NCI-H2196 treated with DMSO at 0.1 percent for 48 hours (cell line): ENCODE measurements at regions not wholly inside any gene's neighbourhood (a gene's known extent, or its start where the extent isn't known, plus 50 kb on each side); places are given as distances from the start of the nearest gene placed in this dataset.

Experiments
- DNase-seq: peaks from one replicate; lab custom pipeline; 2025; ENCODE audit not compliant: unreplicated experiment; lab: John Stamatoyannopoulos, UW

GRCh38 chr6:167513778-167514177 lies 188.9 kb downstream of the TTLL2 start:
- DNase-seq, result no peak

DNA sequence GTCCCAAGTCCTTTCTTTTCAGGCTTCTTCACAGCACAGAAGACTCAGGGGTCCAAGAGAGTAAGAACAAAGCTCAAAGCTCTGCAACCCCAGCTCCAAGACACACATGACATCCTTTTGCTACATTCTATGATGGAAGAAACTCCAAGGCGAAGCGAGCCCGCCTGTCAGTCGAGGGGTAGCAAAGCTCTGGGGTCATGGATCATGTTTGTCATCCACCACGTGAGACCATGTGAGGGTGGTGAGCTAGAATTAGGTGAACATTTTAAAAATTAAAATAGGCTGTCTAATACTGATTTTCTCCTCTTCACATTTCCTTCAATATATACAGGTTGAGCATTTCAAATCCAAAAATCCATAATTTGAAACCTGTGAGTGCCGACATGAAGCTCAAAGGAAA lies 189.6 kb downstream of the TTLL2 start:
- DNase-seq, result no peak

DNA sequence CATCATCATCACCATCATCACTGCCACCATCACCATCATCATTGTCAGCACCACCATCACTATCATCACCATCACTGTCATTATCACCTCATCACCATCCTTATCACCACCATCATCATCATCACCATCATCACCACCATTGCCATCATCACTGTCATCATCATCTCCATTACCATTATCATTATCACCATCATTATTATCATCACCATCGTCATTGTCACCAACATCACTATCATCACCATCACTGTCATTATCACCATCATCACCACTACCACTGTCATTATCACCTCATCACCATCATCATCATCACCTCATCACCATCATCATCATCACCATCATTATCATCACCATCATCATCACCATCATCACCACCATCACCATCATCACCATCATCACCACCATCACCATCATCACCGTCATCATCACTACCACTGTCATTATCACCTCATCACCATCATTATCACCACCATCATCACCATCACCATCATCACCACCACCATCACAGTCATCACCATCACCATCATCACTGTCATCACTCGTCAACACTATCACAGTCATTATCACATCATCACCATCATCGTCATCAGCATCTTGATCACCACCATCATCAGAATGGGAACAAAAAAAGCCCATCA lies 191.1 kb downstream of the TTLL2 start:
- no peak for DNase-seq

DNA sequence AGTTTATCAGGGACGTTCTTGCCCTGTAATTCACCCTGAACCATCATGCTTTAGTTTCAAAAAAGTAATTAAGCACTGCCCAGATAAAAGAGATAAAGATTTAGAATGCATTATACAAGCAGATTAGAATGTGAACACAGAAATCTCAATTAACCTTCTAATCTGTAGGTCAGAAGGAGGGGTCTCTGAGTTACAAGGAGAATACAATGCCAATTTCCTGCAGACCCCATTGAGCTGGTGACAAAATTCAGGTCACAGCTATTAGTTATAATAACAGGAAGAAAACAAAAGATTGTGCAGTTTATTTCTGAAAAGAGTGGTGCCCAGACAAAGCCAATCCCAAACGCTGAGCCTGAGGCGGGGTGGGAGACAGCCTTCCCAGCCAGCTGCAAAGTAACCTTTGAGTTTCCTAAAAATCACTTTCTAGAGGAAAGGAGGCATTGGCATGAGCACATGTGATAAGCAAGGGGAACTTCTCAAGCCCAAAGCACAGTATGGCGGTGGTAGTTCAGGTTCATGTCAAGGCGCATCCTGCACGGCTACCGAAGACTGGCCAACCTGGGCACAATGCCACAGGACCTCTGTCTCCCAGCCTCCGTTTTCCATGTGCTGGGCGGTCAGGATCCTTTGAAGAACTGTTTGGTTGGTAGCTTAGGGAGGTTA lies 192.5 kb downstream of the TTLL2 start:
- no peak for DNase-seq

DNA sequence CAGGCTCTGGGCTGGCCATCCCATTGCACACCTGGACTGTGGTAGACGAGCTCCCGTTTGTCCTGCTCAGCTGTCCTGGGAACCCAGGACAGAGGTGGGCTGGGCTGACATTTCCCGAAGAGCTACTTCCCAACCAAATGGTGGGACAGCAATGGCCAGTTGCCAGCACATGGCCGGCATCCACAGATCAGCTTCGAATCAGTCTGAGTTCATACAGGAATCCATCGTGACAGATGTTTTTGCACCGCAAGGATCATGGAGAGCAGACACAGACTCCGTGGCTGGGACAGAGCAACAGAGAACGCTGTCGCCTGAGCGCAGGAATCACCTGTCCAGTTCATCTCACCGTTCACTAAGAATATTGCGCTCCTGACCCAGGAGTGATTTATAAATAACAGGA lies 198.5 kb downstream of the TTLL2 start:
- DNase-seq, result no peak

GRCh38 chr6:167524261-167525111 lies 199.6 kb downstream of the TTLL2 start:
- no peak for DNase-seq

GRCh38 chr6:167525774-167526173 lies 200.9 kb downstream of the TTLL2 start:
- no peak for DNase-seq

- DNase-seq, result no peak
Observed at GRCh38 chr6:167526465-167527368, 201.8 kb downstream of the TTLL2 start.

- DNase-seq, result no peak
Observed at GRCh38 chr6:167528239-167528638, 203.4 kb downstream of the TTLL2 start.

DNA sequence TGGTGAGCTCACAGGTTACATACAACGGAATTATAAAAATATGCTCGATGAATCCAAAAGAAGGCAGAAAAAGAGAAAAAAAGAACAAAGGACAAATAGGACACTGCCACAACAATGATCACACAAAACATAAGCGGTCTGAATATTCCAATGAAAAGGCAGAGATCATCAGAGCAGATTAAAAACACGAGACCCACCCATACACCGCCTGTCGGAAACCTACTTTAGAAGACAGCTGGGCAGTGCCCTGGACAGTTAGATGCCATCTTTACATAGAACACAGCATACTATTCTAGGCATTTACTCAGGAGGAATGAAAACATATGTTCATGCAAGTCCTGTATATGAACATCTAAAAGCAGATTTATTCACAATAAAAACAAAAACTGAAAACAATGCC lies 204.1 kb downstream of the TTLL2 start:
- DNase-seq, result no peak

GRCh38 chr6:167529444-167530335 lies 204.8 kb downstream of the TTLL2 start:
- no peak for DNase-seq

- no peak for DNase-seq
Observed at GRCh38 chr6:167530951-167531350, 206.1 kb downstream of the TTLL2 start.

GRCh38 chr6:167532410-167533288 lies 207.8 kb downstream of the TTLL2 start:
- no peak for DNase-seq

DNA sequence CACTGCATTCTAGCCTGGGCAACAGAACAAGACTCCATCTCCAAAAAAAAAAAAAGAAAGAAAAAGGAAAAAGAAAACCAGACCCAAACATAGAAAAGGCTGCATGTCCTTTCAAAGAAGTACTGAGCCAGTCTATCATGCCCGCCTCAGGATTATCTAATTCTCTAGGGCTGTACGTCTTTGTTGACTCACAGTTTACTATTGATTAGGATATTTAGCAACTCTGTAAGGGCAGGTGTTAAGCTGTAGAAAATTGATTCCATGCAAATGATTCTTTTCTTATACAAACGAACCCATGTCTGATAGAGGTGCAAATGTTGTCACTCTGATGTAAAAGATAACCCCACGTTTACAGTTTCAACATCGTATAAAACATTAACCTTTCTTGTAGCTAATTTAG lies 209.0 kb downstream of the TTLL2 start:
- no peak for DNase-seq

DNA sequence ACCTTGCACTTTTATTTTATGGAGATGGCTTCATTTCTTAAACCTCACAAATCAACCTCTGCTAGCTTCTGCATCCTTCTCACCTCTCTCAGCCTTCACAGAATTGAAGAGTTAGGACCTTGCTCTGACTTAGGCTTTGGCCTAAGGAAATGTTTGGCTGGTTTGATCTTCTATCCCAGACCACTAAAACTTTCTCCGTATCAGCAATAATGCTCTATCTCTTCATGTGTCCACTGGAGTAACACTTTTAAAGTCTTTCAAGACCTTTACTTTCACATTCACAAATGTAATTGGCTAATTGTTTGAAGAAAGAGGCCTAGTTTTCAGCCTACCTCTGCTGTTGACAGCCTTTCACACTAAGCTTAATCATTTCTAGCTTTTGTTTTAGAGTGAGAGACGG lies 212.9 kb downstream of the TTLL2 start:
- no peak for DNase-seq

DNA sequence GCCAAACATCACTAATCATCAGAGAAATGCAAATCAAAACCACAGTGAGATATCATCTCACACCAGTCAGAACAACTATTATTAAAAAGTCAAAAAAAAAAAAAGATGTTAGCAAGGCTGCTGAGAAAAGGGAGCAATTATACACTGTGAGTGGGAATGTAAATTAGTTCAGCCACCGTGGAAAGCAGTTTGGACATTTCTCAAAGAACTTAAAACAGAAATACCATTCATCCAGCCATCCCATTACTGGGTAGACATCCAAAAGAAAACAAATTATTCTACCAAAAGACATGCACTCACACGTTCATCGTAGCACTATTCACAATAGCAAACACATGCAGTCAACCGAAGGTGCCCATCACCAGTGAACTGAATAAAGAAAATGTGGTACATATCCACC lies 213.9 kb downstream of the TTLL2 start:
- DNase-seq, result no peak

DNA sequence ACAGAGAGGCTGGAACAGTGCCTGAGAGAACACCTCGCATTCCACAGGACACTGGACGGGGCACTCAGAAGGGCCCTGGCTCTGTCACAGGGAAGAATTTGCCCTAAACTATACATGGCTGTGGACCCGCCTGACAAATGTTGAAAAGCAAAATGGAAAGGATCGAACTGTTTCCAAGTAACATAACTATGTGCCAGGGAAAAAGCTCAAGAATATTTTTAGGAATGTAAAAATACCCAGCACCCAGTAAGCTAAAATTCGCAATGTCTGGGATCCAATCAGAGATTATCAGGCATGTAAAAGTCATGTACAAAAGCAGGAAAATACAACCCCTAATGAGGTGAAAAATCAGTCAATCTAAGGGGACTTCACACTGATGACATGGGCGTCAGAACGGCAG lies 215.9 kb downstream of the TTLL2 start:
- no peak for DNase-seq

DNA sequence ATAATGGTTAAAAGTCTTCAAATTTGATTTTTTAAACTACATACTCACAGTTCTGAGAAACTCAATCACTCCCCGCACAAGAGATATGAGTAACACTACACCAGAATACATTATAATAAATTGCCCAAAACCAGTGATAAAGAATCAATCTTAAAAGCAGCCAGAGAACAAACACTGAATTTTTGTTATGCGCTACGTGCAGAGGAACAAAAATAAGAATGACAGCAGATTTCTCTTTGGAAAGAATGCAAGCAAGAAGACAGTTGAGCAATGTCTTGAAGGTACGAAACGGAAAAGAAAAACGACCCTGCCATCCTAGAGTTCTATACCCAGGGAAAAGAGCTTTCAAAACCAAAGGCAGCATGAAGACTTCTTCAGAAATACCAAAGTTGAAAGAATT lies 216.7 kb downstream of the TTLL2 start:
- DNase-seq, result no peak
